ENCODE measurements at regions not wholly inside any gene's neighbourhood (a gene's known extent, or its start where the extent isn't known, plus 50 kb on each side); places are given as distances from the start of the nearest gene placed in this dataset.

- in situ Hi-C loops (cut with HindIII; ENCODE audit: low pct_unique_long_range_greater_than_20kb, low sequenced_read_pairs), result no loop called here
- no peak for DNase-seq (ENCODE audit: low read depth)
Observed at GRCh38 chr3:101061312-101061711, 68.1 kb upstream of the ABI3BP start.

GRCh38 chr3:101050866-101051265, 57.6 kb upstream of the ABI3BP start:
- DNase-seq (ENCODE audit: low read depth), result no peak
- in situ Hi-C loops (cut with HindIII; ENCODE audit: low pct_unique_long_range_greater_than_20kb, low sequenced_read_pairs), result no loop called here

- in situ Hi-C loops (cut with HindIII; ENCODE audit: low pct_unique_long_range_greater_than_20kb, low sequenced_read_pairs), result no loop called here
- no peak for DNase-seq (ENCODE audit: low read depth)
Observed at GRCh38 chr3:101050046-101050445, 56.8 kb upstream of the ABI3BP start.

GRCh38 chr3:101049532-101049931, 56.3 kb upstream of the ABI3BP start:
- DNase-seq (ENCODE audit: low read depth), result no peak
- in situ Hi-C loops (cut with HindIII; ENCODE audit: low pct_unique_long_range_greater_than_20kb, low sequenced_read_pairs), result no loop called here

GRCh38 chr3:101043687-101044078, 50.5 kb upstream of the ABI3BP start:
- in situ Hi-C loops (cut with HindIII; ENCODE audit: low pct_unique_long_range_greater_than_20kb, low sequenced_read_pairs), result no loop called here
- no peak for DNase-seq (ENCODE audit: low read depth)

GRCh38 chr3:101042996-101043686, 49.9 kb upstream of the ABI3BP start:
- DNase-seq (ENCODE audit: low read depth), result no peak
- in situ Hi-C loops (cut with HindIII; ENCODE audit: low pct_unique_long_range_greater_than_20kb, low sequenced_read_pairs), result no loop called here

Data from Caki2 (cell line).